ENCODE measurements at regions not wholly inside any gene's neighbourhood (a gene's known extent, or its start where the extent isn't known, plus 50 kb on each side); places are given as distances from the start of the nearest gene placed in this dataset.

GRCh38 chrX:5656544-5656943 is 572.1 kb downstream of the NLGN4X start:
- Histone ChIP-seq H3K4me1 (ENCODE audit: insufficient read depth, low read length, severe bottlenecking) (no peaks in the 10 kb centered on the region), H3K9ac (ENCODE audit: low read length) (no peak overlapping the region), H3K9me2 (ENCODE audit: low read depth, low read length) (no peaks in the 10 kb centered on the region), H3K79me2 (ENCODE audit: insufficient read depth, low read length) (no peaks in the 10 kb centered on the region), H3K4me3 (ENCODE audit: low read depth, low read length, poor library complexity, severe bottlenecking) (no peak overlapping the region), H3K27ac (ENCODE audit: low read depth, low read length, poor library complexity, severe bottlenecking) (no peak overlapping the region), H3F3A (ENCODE audit: insufficient read depth, low read length) (no peaks in the 10 kb centered on the region), H3K9me3 (ENCODE audit: low read length) (no peaks in the 10 kb centered on the region), H3K27me3 (ENCODE audit: insufficient read depth, low read length) (no peaks in the 10 kb centered on the region), H3K4me2 (ENCODE audit: low read length) (no peak overlapping the region), H2AFZ (ENCODE audit: low read length) (no peak overlapping the region), H3K36me3 (ENCODE audit: insufficient read depth, low read length) (no peaks in the 10 kb centered on the region), H4K20me1 (ENCODE audit: insufficient read depth, low read length) (no peaks in the 10 kb centered on the region)
- no peak for TF ChIP-seq CTCF (IDR thresholded peaks at IDR 0.05; ENCODE audit: low read length)
- TF ChIP-seq EZH2 (IDR thresholded peaks at IDR 0.05; ENCODE audit: borderline replicate concordance, low read length) = no peak

- H3K27ac ChIP-seq (ENCODE audit: low read depth, low read length, poor library complexity, severe bottlenecking) = no peak overlapping the region
- H3K4me3 ChIP-seq (ENCODE audit: low read depth, low read length, poor library complexity, severe bottlenecking) = no peak overlapping the region
- no peaks in the 10 kb centered on the region for H3K79me2 ChIP-seq (ENCODE audit: insufficient read depth, low read length)
- H3K27me3 ChIP-seq (ENCODE audit: insufficient read depth, low read length) = no peaks in the 10 kb centered on the region
- H3K36me3 ChIP-seq (ENCODE audit: insufficient read depth, low read length) = no peaks in the 10 kb centered on the region
- no peaks in the 10 kb centered on the region for H3K9me3 ChIP-seq (ENCODE audit: low read length)
- no peaks in the 10 kb centered on the region for H4K20me1 ChIP-seq (ENCODE audit: insufficient read depth, low read length)
- H3K9ac ChIP-seq (ENCODE audit: low read length) = no peak overlapping the region
- no peaks in the 10 kb centered on the region for H3F3A ChIP-seq (ENCODE audit: insufficient read depth, low read length)
- TF ChIP-seq CTCF (IDR thresholded peaks at IDR 0.05; ENCODE audit: low read length) (no peak), EZH2 (IDR thresholded peaks at IDR 0.05; ENCODE audit: borderline replicate concordance, low read length) (no peak)
- no peak overlapping the region for H2AFZ ChIP-seq (ENCODE audit: low read length)
- no peaks in the 10 kb centered on the region for H3K4me1 ChIP-seq (ENCODE audit: insufficient read depth, low read length, severe bottlenecking)
- no peaks in the 10 kb centered on the region for H3K9me2 ChIP-seq (ENCODE audit: low read depth, low read length)
- no peak overlapping the region for H3K4me2 ChIP-seq (ENCODE audit: low read length)
Observed at GRCh38 chrX:5650904-5651303, 577.8 kb downstream of the NLGN4X start.

- Histone ChIP-seq H3K4me3 (ENCODE audit: low read depth, low read length, poor library complexity, severe bottlenecking) (no peak overlapping the region), H3K27me3 (ENCODE audit: insufficient read depth, low read length) (no peaks in the 10 kb centered on the region), H3K9me2 (ENCODE audit: low read depth, low read length) (no peaks in the 10 kb centered on the region), H3F3A (ENCODE audit: insufficient read depth, low read length) (no peaks in the 10 kb centered on the region), H4K20me1 (ENCODE audit: insufficient read depth, low read length) (no peaks in the 10 kb centered on the region), H3K36me3 (ENCODE audit: insufficient read depth, low read length) (no peaks in the 10 kb centered on the region), H2AFZ (ENCODE audit: low read length) (no peak overlapping the region), H3K27ac (ENCODE audit: low read depth, low read length, poor library complexity, severe bottlenecking) (no peak overlapping the region), H3K9me3 (ENCODE audit: low read length) (no peaks in the 10 kb centered on the region), H3K9ac (ENCODE audit: low read length) (no peak overlapping the region), H3K4me2 (ENCODE audit: low read length) (no peak overlapping the region), H3K79me2 (ENCODE audit: insufficient read depth, low read length) (no peaks in the 10 kb centered on the region), H3K4me1 (ENCODE audit: insufficient read depth, low read length, severe bottlenecking) (no peaks in the 10 kb centered on the region)
- TF ChIP-seq EZH2 (IDR thresholded peaks at IDR 0.05; ENCODE audit: borderline replicate concordance, low read length) = no peak
Observed at GRCh38 chrX:5648941-5649568, 579.6 kb downstream of the NLGN4X start.

- Histone ChIP-seq H3K9me3 (ENCODE audit: low read length) (no peaks in the 10 kb centered on the region), H3F3A (ENCODE audit: insufficient read depth, low read length) (no peaks in the 10 kb centered on the region), H3K9ac (ENCODE audit: low read length) (no peak overlapping the region), H4K20me1 (ENCODE audit: insufficient read depth, low read length) (no peaks in the 10 kb centered on the region), H3K9me2 (ENCODE audit: low read depth, low read length) (no peaks in the 10 kb centered on the region), H3K27ac (ENCODE audit: low read depth, low read length, poor library complexity, severe bottlenecking) (no peak overlapping the region), H3K36me3 (ENCODE audit: insufficient read depth, low read length) (no peaks in the 10 kb centered on the region), H3K79me2 (ENCODE audit: insufficient read depth, low read length) (no peaks in the 10 kb centered on the region), H2AFZ (ENCODE audit: low read length) (no peak overlapping the region), H3K4me3 (ENCODE audit: low read depth, low read length, poor library complexity, severe bottlenecking) (no peak overlapping the region), H3K4me1 (ENCODE audit: insufficient read depth, low read length, severe bottlenecking) (no peaks in the 10 kb centered on the region), H3K27me3 (ENCODE audit: insufficient read depth, low read length) (no peaks in the 10 kb centered on the region), H3K4me2 (ENCODE audit: low read length) (no peak overlapping the region)
- TF ChIP-seq CTCF (IDR thresholded peaks at IDR 0.05; ENCODE audit: low read length) = no peak
- no peak for TF ChIP-seq EZH2 (IDR thresholded peaks at IDR 0.05; ENCODE audit: borderline replicate concordance, low read length)
Observed at GRCh38 chrX:5646818-5647217, 581.8 kb downstream of the NLGN4X start.

Data from OCI-LY1 (cell line).